GM06990 (cell line): ENCODE measurements at regions not wholly inside any gene's neighbourhood (a gene's known extent, or its start where the extent isn't known, plus 50 kb on each side); places are given as distances from the start of the nearest gene placed in this dataset.

Experiments used
- DNase-seq: peaks from one replicate; pipeline ENCODE4 v3.0.0-alpha.2; 2011; ENCODE audit not compliant: insufficient read length; ENCODE audit errors: extremely low read depth
- H3K27me3 ChIP-seq: replicated peaks from 2 replicates; pipeline ENCODE4 v1.6.0; 2011; ENCODE audit warnings: low read length; ENCODE audit not compliant: control insufficient read depth, insufficient read depth
- H3K36me3 ChIP-seq: 2 replicates; pipeline ENCODE4 v1.5.1; 2011; ENCODE audit warnings: low read length; ENCODE audit not compliant: control insufficient read depth, insufficient read depth
- H3K4me3 ChIP-seq: replicated peaks from 2 replicates; pipeline ENCODE4 v1.5.1; 2011; ENCODE audit warnings: low read depth, mild to moderate bottlenecking, control low read depth, low read length
- TF ChIP-seq, protein P1 (sequence below): IDR thresholded peaks from 2 replicates; pipeline ENCODE4 v1.5.1; 2011; ENCODE audit warnings: low read length, control low read depth, mild to moderate bottlenecking, inconsistent platforms; ENCODE audit not compliant: insufficient read depth, poor library complexity, severe bottlenecking

DNA sequence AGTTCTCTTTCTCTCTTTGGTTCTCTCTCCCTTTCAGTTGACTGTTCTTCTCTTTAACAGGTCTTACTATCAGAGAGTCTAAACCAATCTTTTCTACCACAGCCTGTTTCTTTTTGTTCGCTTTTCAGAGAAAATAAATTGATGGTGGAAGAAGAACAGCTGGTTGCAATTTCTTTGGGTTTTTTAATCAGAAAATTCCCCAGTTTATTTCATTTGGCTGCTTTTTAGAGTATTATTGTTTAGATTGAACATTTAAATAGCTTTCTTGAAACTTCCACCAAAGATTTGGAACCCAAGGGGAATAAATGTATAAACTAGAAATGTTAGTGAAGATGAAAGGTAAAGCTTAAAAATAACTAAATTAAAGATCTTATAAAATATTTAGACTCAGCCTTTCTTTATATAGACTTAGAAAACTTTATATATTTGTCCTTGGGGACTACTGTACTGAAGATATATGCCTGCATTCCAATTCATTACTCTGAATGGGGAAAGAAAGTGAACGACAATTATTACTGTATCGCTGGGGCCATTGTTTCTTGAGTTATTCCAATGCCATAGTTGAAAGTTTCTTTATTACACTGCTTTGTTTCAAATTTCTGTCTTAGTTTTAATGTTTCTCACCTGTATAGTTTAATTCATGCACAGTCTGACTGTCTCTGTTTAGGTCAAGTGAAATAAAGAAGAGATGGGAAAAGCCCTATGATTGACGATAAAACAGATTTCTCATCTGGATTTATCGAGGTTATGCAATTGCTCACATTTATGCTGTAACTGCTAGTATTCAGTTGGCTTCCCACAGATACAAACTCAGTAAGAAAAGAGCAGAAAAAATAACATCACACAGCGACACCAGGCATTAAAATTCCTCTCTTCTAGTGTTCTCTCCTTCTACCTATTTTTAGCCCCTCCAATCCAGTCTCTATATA is 169.4 kb upstream of the CSNK1A1L start:
- H3K27me3 ChIP-seq = no peaks in the 10 kb centered on the region

DNA sequence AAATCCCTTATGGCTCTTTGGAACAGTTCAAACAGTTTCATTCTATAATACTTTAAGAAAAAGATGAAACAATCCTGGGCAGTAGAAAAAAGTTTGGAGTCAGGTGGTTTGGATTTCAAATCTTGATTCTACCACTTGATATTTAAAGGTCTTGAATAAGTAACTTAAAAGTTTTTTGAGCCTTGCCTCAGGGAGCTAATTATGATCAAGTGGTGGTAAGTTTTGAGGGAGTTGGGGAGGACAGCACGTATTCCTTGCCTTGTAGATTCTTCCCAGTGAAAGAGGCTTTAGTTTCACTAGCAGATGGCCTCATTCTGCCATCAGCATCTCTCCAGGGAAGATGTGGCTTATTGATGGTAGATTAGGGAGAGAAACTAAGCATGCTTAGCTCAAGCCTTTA is 168.4 kb upstream of the CSNK1A1L start:
- Histone ChIP-seq H3K36me3 (no peaks in the 10 kb centered on the region), H3K4me3 (no peak overlapping the region), H3K27me3 (no peaks in the 10 kb centered on the region)
- DNase-seq = no peak
- TF ChIP-seq, protein P1, sequence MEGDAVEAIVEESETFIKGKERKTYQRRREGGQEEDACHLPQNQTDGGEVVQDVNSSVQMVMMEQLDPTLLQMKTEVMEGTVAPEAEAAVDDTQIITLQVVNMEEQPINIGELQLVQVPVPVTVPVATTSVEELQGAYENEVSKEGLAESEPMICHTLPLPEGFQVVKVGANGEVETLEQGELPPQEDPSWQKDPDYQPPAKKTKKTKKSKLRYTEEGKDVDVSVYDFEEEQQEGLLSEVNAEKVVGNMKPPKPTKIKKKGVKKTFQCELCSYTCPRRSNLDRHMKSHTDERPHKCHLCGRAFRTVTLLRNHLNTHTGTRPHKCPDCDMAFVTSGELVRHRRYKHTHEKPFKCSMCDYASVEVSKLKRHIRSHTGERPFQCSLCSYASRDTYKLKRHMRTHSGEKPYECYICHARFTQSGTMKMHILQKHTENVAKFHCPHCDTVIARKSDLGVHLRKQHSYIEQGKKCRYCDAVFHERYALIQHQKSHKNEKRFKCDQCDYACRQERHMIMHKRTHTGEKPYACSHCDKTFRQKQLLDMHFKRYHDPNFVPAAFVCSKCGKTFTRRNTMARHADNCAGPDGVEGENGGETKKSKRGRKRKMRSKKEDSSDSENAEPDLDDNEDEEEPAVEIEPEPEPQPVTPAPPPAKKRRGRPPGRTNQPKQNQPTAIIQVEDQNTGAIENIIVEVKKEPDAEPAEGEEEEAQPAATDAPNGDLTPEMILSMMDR = no peak

More for the DNA sequence above, 169.4 kb upstream of the CSNK1A1L start:
- no peak for DNase-seq
- Histone ChIP-seq H3K4me3 (no peak overlapping the region), H3K36me3 (no peaks in the 10 kb centered on the region)
- TF ChIP-seq, protein P1 = no peak

DNA sequence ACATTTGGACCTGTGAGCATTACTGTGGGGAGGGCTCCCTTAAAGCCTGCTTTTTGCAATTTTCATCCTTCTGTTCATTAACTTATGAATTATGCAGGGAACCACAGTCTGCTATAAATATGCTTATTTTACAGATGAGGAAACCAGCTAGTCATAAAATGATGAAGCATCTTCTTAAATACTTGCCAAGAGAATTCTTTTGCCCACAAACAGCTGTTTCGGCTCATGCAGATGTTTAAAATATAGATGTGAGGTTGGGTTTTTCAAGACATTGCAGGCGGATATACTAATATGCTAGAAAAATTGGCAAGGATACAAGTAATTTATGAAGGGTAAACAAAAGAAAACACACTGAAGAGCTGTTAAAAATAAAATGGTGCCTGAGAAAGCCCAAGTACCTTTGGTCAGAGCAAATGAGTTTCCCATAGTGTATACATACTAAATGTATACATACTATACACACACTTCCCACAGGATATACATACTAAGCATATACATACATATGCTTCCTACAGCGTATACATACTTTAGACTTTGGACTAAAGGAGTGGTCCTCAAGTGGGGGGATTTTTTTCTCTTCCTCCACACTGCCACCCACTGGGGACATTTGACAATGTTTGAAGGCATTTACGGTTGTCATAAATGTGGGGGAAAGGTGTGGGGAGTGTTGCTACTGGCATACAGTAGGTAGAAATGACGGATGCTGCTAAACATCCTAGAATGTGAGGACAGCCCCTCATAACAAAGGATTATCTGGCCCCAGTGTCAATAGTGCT is 164.9 kb upstream of the CSNK1A1L start:
- DNase-seq = no peak
- H3K27me3 ChIP-seq = no peaks in the 10 kb centered on the region
- H3K36me3 ChIP-seq = no peaks in the 10 kb centered on the region

DNA sequence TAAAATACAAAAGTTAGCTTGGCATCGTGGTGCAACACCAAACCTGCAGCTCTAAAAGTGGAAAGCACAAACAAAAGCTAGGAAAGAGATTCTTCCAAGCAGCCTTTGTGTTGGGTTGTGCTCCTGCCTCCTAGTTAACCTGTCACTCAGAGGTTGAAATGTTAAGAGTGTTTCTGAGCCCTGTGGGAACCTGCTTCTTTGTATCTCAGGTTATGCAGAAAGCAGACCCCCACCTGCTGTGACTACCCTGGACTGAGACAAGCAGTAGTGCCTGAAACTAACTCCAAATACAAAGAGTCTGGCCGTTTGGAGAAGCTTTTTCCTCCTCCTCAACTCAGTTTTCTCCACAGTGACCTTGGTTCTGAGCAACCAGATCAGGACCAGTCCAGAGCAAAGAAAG is 158.4 kb upstream of the CSNK1A1L start:
- no peaks in the 10 kb centered on the region for H3K36me3 ChIP-seq

More for the DNA sequence above, 164.9 kb upstream of the CSNK1A1L start:
- no peak overlapping the region for H3K4me3 ChIP-seq
- TF ChIP-seq, protein P1 = no peak

DNA sequence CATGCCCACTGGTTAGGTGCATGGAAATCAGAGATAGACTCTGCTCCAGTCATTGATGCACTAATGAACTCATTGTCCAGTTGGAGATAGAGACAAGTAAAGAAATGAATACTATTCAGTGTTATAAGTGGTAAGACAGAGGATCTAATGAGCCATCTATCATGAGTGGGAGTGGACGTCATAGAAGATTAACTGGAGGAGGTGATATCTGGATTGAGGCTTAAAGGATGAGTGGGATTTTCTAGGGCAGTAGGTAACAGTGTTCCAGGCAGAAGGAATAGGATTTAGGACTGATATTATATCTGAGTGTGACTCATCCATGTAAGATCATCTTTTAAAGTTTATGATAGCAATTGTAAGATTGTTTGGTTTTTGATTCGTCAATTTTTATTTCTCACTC is 152.2 kb upstream of the CSNK1A1L start:
- no peak for DNase-seq

More for the DNA sequence above, 158.4 kb upstream of the CSNK1A1L start:
- no peak for DNase-seq
- TF ChIP-seq, protein P1 = no peak
- H3K27me3 ChIP-seq = no peaks in the 10 kb centered on the region
- H3K4me3 ChIP-seq = no peak overlapping the region

More for the DNA sequence above, 152.2 kb upstream of the CSNK1A1L start:
- no peaks in the 10 kb centered on the region for H3K36me3 ChIP-seq
- TF ChIP-seq, protein P1 = no peak
- no peak overlapping the region for H3K4me3 ChIP-seq
- no peaks in the 10 kb centered on the region for H3K27me3 ChIP-seq
